ENCODE measurements at regions not wholly inside any gene's neighbourhood (a gene's known extent, or its start where the extent isn't known, plus 50 kb on each side); places are given as distances from the start of the nearest gene placed in this dataset.

- no peaks in the 10 kb centered on the region for H4K20me1 ChIP-seq (ENCODE audit: control insufficient read depth, insufficient read depth)
- in situ Hi-C loops (cut with MboI) = no loop called here
- FAIRE-seq (no peak), DNase-seq (ENCODE audit: low read depth, low spot score) (no peak), ATAC-seq (no peak)
- POLR2A ChIA-PET = no interaction called here
- no peak overlapping the region for H3K4me3 ChIP-seq
- SMC1A ChIA-PET (ENCODE audit: uncharacterized antibody, unreplicated experiment) = no interaction called here
- no TSS peak for BruUV-seq (replicated peaks)
- no peak overlapping the region for H2AFZ ChIP-seq (ENCODE audit: control insufficient read depth, low read depth, low read length)
- no peaks in the 10 kb centered on the region for H3K9me3 ChIP-seq (replicated peaks; ENCODE audit: control insufficient read depth, insufficient read depth, low read length)
- no peaks in the 10 kb centered on the region for H3K36me3 ChIP-seq (ENCODE audit: control insufficient read depth in 2 of 2, insufficient read depth in 2 of 2, low read length in 1 of 2)
- 20% methylated on average over 3 of the region's 3 CpGs for WGBS (ENCODE audit: insufficient coverage, insufficient replicate concordance, low lambda C conversion rate, missing lambda C conversion rate)
- no peaks in the 10 kb centered on the region for H3K27me3 ChIP-seq (replicated peaks in 1 of 2; ENCODE audit: control insufficient read depth in 2 of 2, insufficient read depth in 2 of 2, low read length in 1 of 2)
- no peaks in the 10 kb centered on the region for H3K4me1 ChIP-seq (ENCODE audit: control insufficient read depth, insufficient read depth, low read length)
- no peaks in the 10 kb centered on the region for H3K79me2 ChIP-seq (ENCODE audit: control insufficient read depth, insufficient read depth, low read length)
- CTCF ChIA-PET = no interaction called here
- no peak overlapping the region for H3K9ac ChIP-seq (ENCODE audit: control insufficient read depth, insufficient read depth, low read length)
- H3K27ac ChIP-seq (ENCODE audit: control insufficient read depth, insufficient read depth) = no peak overlapping the region
- no peak overlapping the region for H3K4me2 ChIP-seq (ENCODE audit: control insufficient read depth, insufficient read depth)
- intact Hi-C loops (cut with micrococcal nuclease; ENCODE audit: unreplicated experiment) = loop anchor here (10.0 kb wide), 1 partner anchor 1185 kb away; no protein-coding TSS in a partner anchor
- RAD21 ChIA-PET (ENCODE audit: unreplicated experiment) = no interaction called here
- TF ChIP-seq, protein P1, sequence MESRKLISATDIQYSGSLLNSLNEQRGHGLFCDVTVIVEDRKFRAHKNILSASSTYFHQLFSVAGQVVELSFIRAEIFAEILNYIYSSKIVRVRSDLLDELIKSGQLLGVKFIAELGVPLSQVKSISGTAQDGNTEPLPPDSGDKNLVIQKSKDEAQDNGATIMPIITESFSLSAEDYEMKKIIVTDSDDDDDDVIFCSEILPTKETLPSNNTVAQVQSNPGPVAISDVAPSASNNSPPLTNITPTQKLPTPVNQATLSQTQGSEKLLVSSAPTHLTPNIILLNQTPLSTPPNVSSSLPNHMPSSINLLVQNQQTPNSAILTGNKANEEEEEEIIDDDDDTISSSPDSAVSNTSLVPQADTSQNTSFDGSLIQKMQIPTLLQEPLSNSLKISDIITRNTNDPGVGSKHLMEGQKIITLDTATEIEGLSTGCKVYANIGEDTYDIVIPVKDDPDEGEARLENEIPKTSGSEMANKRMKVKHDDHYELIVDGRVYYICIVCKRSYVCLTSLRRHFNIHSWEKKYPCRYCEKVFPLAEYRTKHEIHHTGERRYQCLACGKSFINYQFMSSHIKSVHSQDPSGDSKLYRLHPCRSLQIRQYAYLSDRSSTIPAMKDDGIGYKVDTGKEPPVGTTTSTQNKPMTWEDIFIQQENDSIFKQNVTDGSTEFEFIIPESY (IDR thresholded peaks at IDR 0.05) = no peak
- TF ChIP-seq SP1 (IDR thresholded peaks at IDR 0.05; ENCODE audit: low read depth, low read length) (no peak), EED (IDR thresholded peaks at IDR 0.05; ENCODE audit: low read depth) (no peak), BHLHE40 (IDR thresholded peaks at IDR 0.05; ENCODE audit: borderline replicate concordance in 1 of 2, low read depth in 2 of 2, low read length in 1 of 2) (no peak), BCLAF1 (IDR thresholded peaks at IDR 0.05) (no peak), NFIC (IDR thresholded peaks at IDR 0.05; ENCODE audit: low read depth, low read length) (no peak), NKRF (conservative IDR thresholded peaks at IDR 0.05) (no peak), ZNF207 (IDR thresholded peaks at IDR 0.05; ENCODE audit: borderline replicate concordance) (no peak), ZBED1 (IDR thresholded peaks at IDR 0.05; ENCODE audit: borderline replicate concordance) (no peak), SREBF1 (IDR thresholded peaks at IDR 0.05; ENCODE audit: low read length) (no peak)
- TF ChIP-seq, protein P2, sequence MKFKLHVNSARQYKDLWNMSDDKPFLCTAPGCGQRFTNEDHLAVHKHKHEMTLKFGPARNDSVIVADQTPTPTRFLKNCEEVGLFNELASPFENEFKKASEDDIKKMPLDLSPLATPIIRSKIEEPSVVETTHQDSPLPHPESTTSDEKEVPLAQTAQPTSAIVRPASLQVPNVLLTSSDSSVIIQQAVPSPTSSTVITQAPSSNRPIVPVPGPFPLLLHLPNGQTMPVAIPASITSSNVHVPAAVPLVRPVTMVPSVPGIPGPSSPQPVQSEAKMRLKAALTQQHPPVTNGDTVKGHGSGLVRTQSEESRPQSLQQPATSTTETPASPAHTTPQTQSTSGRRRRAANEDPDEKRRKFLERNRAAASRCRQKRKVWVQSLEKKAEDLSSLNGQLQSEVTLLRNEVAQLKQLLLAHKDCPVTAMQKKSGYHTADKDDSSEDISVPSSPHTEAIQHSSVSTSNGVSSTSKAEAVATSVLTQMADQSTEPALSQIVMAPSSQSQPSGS (IDR thresholded peaks at IDR 0.05; ENCODE audit: low read length) = no peak
- TF ChIP-seq, protein P3, sequence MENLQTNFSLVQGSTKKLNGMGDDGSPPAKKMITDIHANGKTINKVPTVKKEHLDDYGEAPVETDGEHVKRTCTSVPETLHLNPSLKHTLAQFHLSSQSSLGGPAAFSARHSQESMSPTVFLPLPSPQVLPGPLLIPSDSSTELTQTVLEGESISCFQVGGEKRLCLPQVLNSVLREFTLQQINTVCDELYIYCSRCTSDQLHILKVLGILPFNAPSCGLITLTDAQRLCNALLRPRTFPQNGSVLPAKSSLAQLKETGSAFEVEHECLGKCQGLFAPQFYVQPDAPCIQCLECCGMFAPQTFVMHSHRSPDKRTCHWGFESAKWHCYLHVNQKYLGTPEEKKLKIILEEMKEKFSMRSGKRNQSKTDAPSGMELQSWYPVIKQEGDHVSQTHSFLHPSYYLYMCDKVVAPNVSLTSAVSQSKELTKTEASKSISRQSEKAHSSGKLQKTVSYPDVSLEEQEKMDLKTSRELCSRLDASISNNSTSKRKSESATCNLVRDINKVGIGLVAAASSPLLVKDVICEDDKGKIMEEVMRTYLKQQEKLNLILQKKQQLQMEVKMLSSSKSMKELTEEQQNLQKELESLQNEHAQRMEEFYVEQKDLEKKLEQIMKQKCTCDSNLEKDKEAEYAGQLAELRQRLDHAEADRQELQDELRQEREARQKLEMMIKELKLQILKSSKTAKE (IDR thresholded peaks at IDR 0.05; ENCODE audit: low read depth, poor library complexity, severe bottlenecking) = no peak
- TF ChIP-seq, protein P4, sequence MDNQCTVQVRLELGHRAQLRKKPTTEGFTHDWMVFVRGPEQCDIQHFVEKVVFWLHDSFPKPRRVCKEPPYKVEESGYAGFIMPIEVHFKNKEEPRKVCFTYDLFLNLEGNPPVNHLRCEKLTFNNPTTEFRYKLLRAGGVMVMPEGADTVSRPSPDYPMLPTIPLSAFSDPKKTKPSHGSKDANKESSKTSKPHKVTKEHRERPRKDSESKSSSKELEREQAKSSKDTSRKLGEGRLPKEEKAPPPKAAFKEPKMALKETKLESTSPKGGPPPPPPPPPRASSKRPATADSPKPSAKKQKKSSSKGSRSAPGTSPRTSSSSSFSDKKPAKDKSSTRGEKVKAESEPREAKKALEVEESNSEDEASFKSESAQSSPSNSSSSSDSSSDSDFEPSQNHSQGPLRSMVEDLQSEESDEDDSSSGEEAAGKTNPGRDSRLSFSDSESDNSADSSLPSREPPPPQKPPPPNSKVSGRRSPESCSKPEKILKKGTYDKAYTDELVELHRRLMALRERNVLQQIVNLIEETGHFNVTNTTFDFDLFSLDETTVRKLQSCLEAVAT (IDR thresholded peaks at IDR 0.05) = no peak
These were observed 1543.0 kb downstream of the OTOL1 start for GRCh38 chr3:163039636-163040035.
